ENCODE measurements at regions not wholly inside any gene's neighbourhood (a gene's known extent, or its start where the extent isn't known, plus 50 kb on each side); places are given as distances from the start of the nearest gene placed in this dataset.

DNA sequence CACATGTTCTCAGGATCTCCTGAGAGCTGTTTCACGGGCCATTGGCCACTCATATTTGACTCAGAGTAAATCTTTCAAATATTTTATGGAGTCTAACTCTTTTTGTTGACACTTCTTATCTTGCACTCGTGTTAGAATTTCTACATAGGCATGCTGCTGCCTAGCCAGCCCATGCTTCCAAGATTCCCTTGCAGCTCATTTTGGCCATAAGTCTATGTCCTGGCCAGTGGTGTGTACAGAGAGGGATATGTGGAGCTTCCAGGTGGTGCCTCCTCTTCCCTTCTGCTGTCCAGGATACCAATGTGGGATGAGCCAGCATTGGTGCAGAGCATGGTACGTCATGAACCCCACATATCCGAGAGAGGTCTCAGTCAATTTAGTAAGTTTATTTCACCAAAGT is 522.6 kb downstream of the QKI start:
- TF ChIP-seq REST (IDR thresholded peaks at IDR 0.05; ENCODE audit: insufficient read depth in 1 of 2, low read depth in 2 of 2, low read length in 2 of 2) (no peak), SIN3A (IDR thresholded peaks at IDR 0.05; ENCODE audit: borderline replicate concordance, insufficient read depth, low read length) (no peak), TAF1 (IDR thresholded peaks at IDR 0.05; ENCODE audit: borderline replicate concordance, insufficient read depth, low read length) (no peak), POLR2AphosphoS5 (IDR thresholded peaks at IDR 0.05; ENCODE audit: low read depth, low read length) (no peak)
